ENCODE measurements at regions not wholly inside any gene's neighbourhood (a gene's known extent, or its start where the extent isn't known, plus 50 kb on each side); places are given as distances from the start of the nearest gene placed in this dataset.

- TF ChIP-seq RAD21 (IDR thresholded peaks at IDR 0.05 in 1 of 2, conservative IDR thresholded peaks at IDR 0.05 in 1 of 2; ENCODE audit: low read depth in 2 of 2, low read length in 2 of 2) (no peak), TAF1 (IDR thresholded peaks at IDR 0.05; ENCODE audit: low read depth, low read length) (no peak), SP2 (IDR thresholded peaks at IDR 0.05; ENCODE audit: low read length) (no peak), ASH2L (IDR thresholded peaks at IDR 0.05; ENCODE audit: low read length) (no peak), CTCF (IDR thresholded peaks at IDR 0.05; ENCODE audit: control extremely low read depth in 1 of 3, insufficient read depth in 1 of 3, low read depth in 1 of 3, low read length in 3 of 3) (no peak), JUND (IDR thresholded peaks at IDR 0.05; ENCODE audit: low read length) (no peak), TEAD4 (IDR thresholded peaks at IDR 0.05; ENCODE audit: low read depth, low read length) (no peak), HDAC2 (IDR thresholded peaks at IDR 0.05; ENCODE audit: borderline replicate concordance in 1 of 2, low read depth in 2 of 2, low read length in 2 of 2) (no peak), TBP (IDR thresholded peaks at IDR 0.05; ENCODE audit: low read depth, low read length) (no peak), SRF (IDR thresholded peaks at IDR 0.05; ENCODE audit: low read depth, low read length) (no peak), POLR2A (IDR thresholded peaks at IDR 0.05; ENCODE audit: control extremely low read depth in 1 of 2, low read depth in 2 of 2, low read length in 2 of 2) (no peak), MAFK (IDR thresholded peaks at IDR 0.05; ENCODE audit: low read depth, low read length) (no peak)
Measured at GRCh38 chr2:16025876-16026640, 85.7 kb downstream of the MYCN start.

All from H1 (cell line).